ENCODE measurements at regions not wholly inside any gene's neighbourhood (a gene's known extent, or its start where the extent isn't known, plus 50 kb on each side); places are given as distances from the start of the nearest gene placed in this dataset.

GRCh38 chr7:19561121-19561805 is 147.6 kb downstream of the POLR1F start (continued):
- TF ChIP-seq ZNF331 (CRISPR knock-in tag; IDR thresholded peaks at IDR 0.05; ENCODE audit: low read depth), result no peak
- TF ChIP-seq ETS1 (IDR thresholded peaks at IDR 0.05), result no peak
- TF ChIP-seq EZH2phosphoT487 (IDR thresholded peaks at IDR 0.05; ENCODE audit: unreplicated experiment), result no peak
- TF ChIP-seq STAT1 (IDR thresholded peaks at IDR 0.05; ENCODE audit: unreplicated experiment), result no peak
- no peak for TF ChIP-seq EZH2 (IDR thresholded peaks at IDR 0.05; ENCODE audit: low read depth, unreplicated experiment)

- Histone ChIP-seq H2AFZ (no peak overlapping the region), H3K4me2 (no peak overlapping the region), H3K27ac (ENCODE audit: low read depth) (no peak overlapping the region), H3K79me2 (replicated peaks; ENCODE audit: insufficient read depth) (no peaks in the 10 kb centered on the region), H3K4me1 (ENCODE audit: insufficient read depth) (no peaks in the 10 kb centered on the region), H4K20me1 (replicated peaks; ENCODE audit: insufficient read depth) (no peaks in the 10 kb centered on the region), H3K27me3 (ENCODE audit: insufficient read depth) (no peaks in the 10 kb centered on the region), H3K9me2 (ENCODE audit: insufficient read depth) (no peaks in the 10 kb centered on the region), H3K36me3 (ENCODE audit: insufficient read depth) (no peaks in the 10 kb centered on the region), H3K4me3 (no peak overlapping the region), H3F3A (replicated peaks; ENCODE audit: low read depth) (no peaks in the 10 kb centered on the region)
- Mint-ChIP-seq H3K27me3 (ENCODE audit: insufficient read depth, low read depth, poor library complexity) (peaks cover 3% of the 10 kb centered on the region), H3K36me3 (ENCODE audit: low read depth) (no peaks in the 10 kb centered on the region), H3K27ac (peak overlapping the region; percentile 72), H3K4me3 (no peak overlapping the region), H3K4me1 (no peaks in the 10 kb centered on the region), H3K9me3 (no peaks in the 10 kb centered on the region)
- ATAC-seq (no peak), DNase-seq (ENCODE audit: low spot score) (peak; percentile 3)
- no peak for TF ChIP-seq ZNF114 (CRISPR knock-in tag; IDR thresholded peaks at IDR 0.05)
- TF ChIP-seq ETS1 (IDR thresholded peaks at IDR 0.05), result no peak
- no peak for TF ChIP-seq EZH2 (IDR thresholded peaks at IDR 0.05; ENCODE audit: low read depth, unreplicated experiment)
- no peak for TF ChIP-seq STAT1 (IDR thresholded peaks at IDR 0.05; ENCODE audit: unreplicated experiment)
- TF ChIP-seq POLR2AphosphoS5 (IDR thresholded peaks at IDR 0.05; ENCODE audit: low read depth), result no peak
- TF ChIP-seq CREB1 (CRISPR knock-in tag; IDR thresholded peaks at IDR 0.05; ENCODE audit: low read depth), result no peak
- no peak for TF ChIP-seq CTCF (conservative IDR thresholded peaks at IDR 0.05; ENCODE audit: low read depth in 2 of 2)
- TF ChIP-seq ZNF462 (CRISPR knock-in tag; IDR thresholded peaks at IDR 0.05), result no peak
- no peak for TF ChIP-seq ZNF331 (CRISPR knock-in tag; IDR thresholded peaks at IDR 0.05; ENCODE audit: low read depth)
Observed at GRCh38 chr7:19560111-19560883, 148.5 kb downstream of the POLR1F start.
